Forelimb muscle (tissue), 1 donor: ENCODE measurements at regions not wholly inside any gene's neighbourhood (a gene's known extent, or its start where the extent isn't known, plus 50 kb on each side); places are given as distances from the start of the nearest gene placed in this dataset.
"Not testable (repeated sequence)": the region's sequence is repeated elsewhere in the genome, so short reads cannot be mapped to it uniquely, and the experiment has no call there.

ENCODE experiments used
- DNase-seq: peaks from one replicate; pipeline ENCODE4 v3.0.0-alpha.2; 2013; ENCODE audit warnings: low read depth

GRCh38 chr10:4448030-4448429 is 378.0 kb upstream of the AKR1E2 start:
- no peak for DNase-seq

- no peak for DNase-seq
Observed at GRCh38 chr10:4443419-4443818, 382.6 kb upstream of the AKR1E2 start.

- DNase-seq: no peak
Observed at GRCh38 chr10:4442296-4442695, 383.7 kb upstream of the AKR1E2 start.

- DNase-seq: no peak
Observed at GRCh38 chr10:4440260-4440659, 385.7 kb upstream of the AKR1E2 start.

- no peak for DNase-seq
Observed at GRCh38 chr10:4437791-4438190, 388.2 kb upstream of the AKR1E2 start.

GRCh38 chr10:4437061-4437460 is 388.9 kb upstream of the AKR1E2 start:
- no peak for DNase-seq

- DNase-seq: no peak
Observed at GRCh38 chr10:4436103-4436502, 389.9 kb upstream of the AKR1E2 start.

GRCh38 chr10:4434516-4435071 is 391.4 kb upstream of the AKR1E2 start:
- no peak for DNase-seq

GRCh38 chr10:4434105-4434504 is 391.9 kb upstream of the AKR1E2 start:
- DNase-seq: no peak

GRCh38 chr10:4431114-4431863 is 394.7 kb upstream of the AKR1E2 start:
- DNase-seq: no peak

- DNase-seq: no peak
Observed at GRCh38 chr10:4429571-4429970, 396.4 kb upstream of the AKR1E2 start.

- DNase-seq: no peak
Observed at GRCh38 chr10:4427532-4427931, 398.5 kb upstream of the AKR1E2 start.

- no peak for DNase-seq
Observed at GRCh38 chr10:4426866-4427265, 399.1 kb upstream of the AKR1E2 start.

- DNase-seq: no peak
Observed at GRCh38 chr10:4409319-4409718, 416.7 kb upstream of the AKR1E2 start.

- DNase-seq: no peak
Observed at GRCh38 chr10:4407783-4408182, 418.2 kb upstream of the AKR1E2 start.

GRCh38 chr10:4405828-4406227 is 420.2 kb upstream of the AKR1E2 start:
- DNase-seq: no peak

GRCh38 chr10:4403638-4404252 is 422.3 kb upstream of the AKR1E2 start:
- no peak for DNase-seq

- not testable (repeated sequence) for DNase-seq
Observed at GRCh38 chr10:4401080-4401479, 424.9 kb upstream of the AKR1E2 start.

GRCh38 chr10:4399556-4399955 is 426.5 kb upstream of the AKR1E2 start:
- DNase-seq: no peak

GRCh38 chr10:4398602-4399001 is 427.4 kb upstream of the AKR1E2 start:
- DNase-seq: no peak

- no peak for DNase-seq
Observed at GRCh38 chr10:4397337-4397736, 428.7 kb upstream of the AKR1E2 start.

- DNase-seq: no peak
Observed at GRCh38 chr10:4396401-4397283, 429.4 kb upstream of the AKR1E2 start.
